CD14-positive monocyte (primary cell): ENCODE measurements at regions not wholly inside any gene's neighbourhood (a gene's known extent, or its start where the extent isn't known, plus 50 kb on each side); places are given as distances from the start of the nearest gene placed in this dataset.

Experiments used
- DNase-seq, 3 donors: peaks; one replicate each; pipeline ENCODE4 v3.0.0-alpha.2; 2011 to 2022
- H2AFZ ChIP-seq: 2 replicates; pipeline ENCODE4 v1.6.0; 2012; ENCODE audit warnings: mild to moderate bottlenecking, low read depth, low read length, inconsistent platforms; ENCODE audit not compliant: insufficient read depth, poor library complexity, severe bottlenecking
- H3K27ac ChIP-seq, 2 donors: 1 replicate in 1 of 2; 2 replicates in 1 of 2; pipeline ENCODE4 v1.5.1; 2012 to 2013; ENCODE audit warnings: low read length in 2 of 2, control low read depth in 1 of 2, inconsistent platforms in 1 of 2, low read depth in 1 of 2, mild to moderate bottlenecking in 1 of 2
- H3K27me3 ChIP-seq, 2 donors: one replicate each; pipeline versions ENCODE4 v1.6.0 to v1.6.1; 2011 to 2013; ENCODE audit warnings: low read length in 2 of 2; ENCODE audit not compliant: control insufficient read depth in 2 of 2, insufficient read depth in 2 of 2
- H3K36me3 ChIP-seq, 2 donors: replicated peaks in 1 of 2; 1 replicate in 1 of 2; 2 replicates in 1 of 2; pipeline versions ENCODE4 v1.5.1 to v1.6.1; 2012 to 2013; ENCODE audit warnings: low read length in 2 of 2, control low read depth in 1 of 2, inconsistent platforms in 1 of 2, mild to moderate bottlenecking in 1 of 2; ENCODE audit not compliant: insufficient read depth in 2 of 2, control insufficient read depth in 1 of 2
- H3K4me1 ChIP-seq, 2 donors: 1 replicate in 1 of 2; 2 replicates in 1 of 2; pipeline versions ENCODE4 v1.5.1 to v1.6.1; 2012 to 2013; ENCODE audit warnings: low read length in 2 of 2, control low read depth in 1 of 2, inconsistent platforms in 1 of 2, mild to moderate bottlenecking in 1 of 2, moderate library complexity in 1 of 2; ENCODE audit not compliant: insufficient read depth in 2 of 2, control insufficient read depth in 1 of 2
- H3K4me2 ChIP-seq: replicated peaks from 2 replicates; pipeline ENCODE3; 2012; ENCODE audit warnings: low read length, moderate library complexity, mild to moderate bottlenecking; ENCODE audit not compliant: poor library complexity, severe bottlenecking; ENCODE audit errors: extremely low read depth
- H3K4me3 ChIP-seq, 3 experiments: fragments of 200-600 bp in 1 of 3; sonication (generic) in 1 of 3; replicated peaks in 1 of 3; 1 replicate in 2 of 3; 2 replicates in 1 of 3; pipeline ENCODE4 v1.5.1; 2011 to 2013; ENCODE audit warnings: low read length in 3 of 3, mild to moderate bottlenecking in 3 of 3, control low read depth in 2 of 3, low read depth in 2 of 3, inconsistent platforms in 1 of 3, moderate library complexity in 1 of 3
- H3K79me2 ChIP-seq: 2 replicates; pipeline ENCODE4 v1.6.0; 2012; ENCODE audit warnings: mild to moderate bottlenecking, control low read depth, inconsistent platforms, low read length, moderate library complexity; ENCODE audit not compliant: insufficient read depth
- H3K9ac ChIP-seq: 2 replicates; pipeline ENCODE4 v1.6.0; 2017; ENCODE audit warnings: low read length, mild to moderate bottlenecking; ENCODE audit not compliant: insufficient read depth, poor library complexity, severe bottlenecking
- H3K9me3 ChIP-seq, 2 donors: replicated peaks in 1 of 2; 1 replicate in 1 of 2; 2 replicates in 1 of 2; pipeline versions ENCODE4 v1.5.1 to v1.6.1; 2012 to 2013; ENCODE audit warnings: low read length in 2 of 2, control low read depth in 1 of 2; ENCODE audit not compliant: control insufficient read depth in 1 of 2, insufficient read depth in 1 of 2
- H4K20me1 ChIP-seq: 2 replicates; pipeline ENCODE4 v1.6.0; 2012; ENCODE audit warnings: mild to moderate bottlenecking, low read length, control low read depth, moderate library complexity; ENCODE audit not compliant: insufficient read depth
- H3K27ac Mint-ChIP-seq, 7 donors: one replicate each; pipeline ENCODE4 v1.8.0; 2020; ENCODE audit warnings: mild to moderate bottlenecking in 7 of 7, mixed read lengths in 7 of 7, moderate library complexity in 6 of 7, inconsistent platforms in 2 of 7
- H3K27me3 Mint-ChIP-seq, 3 donors: one replicate each; pipeline ENCODE4 v1.8.0; 2021 to 2022; ENCODE audit warnings: low read depth in 3 of 3, mild to moderate bottlenecking in 3 of 3, mixed read lengths in 3 of 3, moderate library complexity in 3 of 3, inconsistent platforms in 1 of 3
- H3K36me3 Mint-ChIP-seq, 2 donors: one replicate each; pipeline ENCODE4 v1.8.0; 2020; ENCODE audit warnings: mixed read lengths in 2 of 2, inconsistent platforms in 1 of 2, mild to moderate bottlenecking in 1 of 2
- H3K4me1 Mint-ChIP-seq: one replicate; pipeline ENCODE4 v1.8.0; 2020; ENCODE audit warnings: mild to moderate bottlenecking, mixed read lengths
- H3K4me3 Mint-ChIP-seq, 2 donors: one replicate each; pipeline ENCODE4 v1.8.0; 2020; ENCODE audit warnings: mild to moderate bottlenecking in 2 of 2, mixed read lengths in 2 of 2, moderate library complexity in 1 of 2
- H3K9me3 Mint-ChIP-seq, 7 donors: one replicate each; pipeline ENCODE4 v1.8.0; 2020 to 2022; ENCODE audit warnings: mixed read lengths in 7 of 7, mild to moderate bottlenecking in 6 of 7, moderate library complexity in 6 of 7, inconsistent platforms in 2 of 7
- WGBS: methylation state at CpG from one replicate; pipeline ENCODE4 v1.1.5; 2013; ENCODE audit warnings: missing lambda C conversion rate; ENCODE audit not compliant: insufficient coverage; 5-methylcytosine and 5-hydroxymethylcytosine counted together
- intact Hi-C, 2 donors: fragments of 100-400 bp; cut with micrococcal nuclease; formaldehyde crosslinking; loops; one replicate each; pipeline versions ENCODE4 v1.15.0 to v1.15.1; 2023
- TF ChIP-seq, protein P1 (sequence below): fragments of 200-600 bp; IDR thresholded peaks from one replicate; pipeline ENCODE4 v1.8.0; 2022; ENCODE audit warnings: antibody characterized with exemption, mild to moderate bottlenecking

GRCh38 chr1:93749894-93750301, 68.3 kb upstream of the BCAR3 start:
- Mint-ChIP-seq H3K4me1 (peaks cover 27% of the 10 kb centered on the region), H3K27ac (peak overlapping the region in 2 of 7 donors; percentile 40 to 65), H3K4me3 (peak overlapping the region in 1 of 2 donors; percentile 59), H3K36me3 (no peaks in the 10 kb centered on the region), H3K9me3 (peaks cover 0 to 13% (median 5%) of the 10 kb centered on the region in 7 donors), H3K27me3 (peaks cover 0 to 4% (median 2%) of the 10 kb centered on the region in 3 donors)
- no peaks in the 10 kb centered on the region for H3K9me3 ChIP-seq
- H3K27ac ChIP-seq: no peak overlapping the region
- H3K9ac ChIP-seq: no peak overlapping the region
- peak overlapping the region in 1 of 3 experiments; percentile 27 for H3K4me3 ChIP-seq
- intact Hi-C loops: no loop called here
- peaks cover 3 to 19% of the 10 kb centered on the region in 2 donors for H3K4me1 ChIP-seq
- no CpG with 5 or more reads among the region's 2 CpGs for WGBS
- H3K27me3 ChIP-seq: no peaks in the 10 kb centered on the region
- H3K79me2 ChIP-seq: no peaks in the 10 kb centered on the region
- TF ChIP-seq, protein P1, sequence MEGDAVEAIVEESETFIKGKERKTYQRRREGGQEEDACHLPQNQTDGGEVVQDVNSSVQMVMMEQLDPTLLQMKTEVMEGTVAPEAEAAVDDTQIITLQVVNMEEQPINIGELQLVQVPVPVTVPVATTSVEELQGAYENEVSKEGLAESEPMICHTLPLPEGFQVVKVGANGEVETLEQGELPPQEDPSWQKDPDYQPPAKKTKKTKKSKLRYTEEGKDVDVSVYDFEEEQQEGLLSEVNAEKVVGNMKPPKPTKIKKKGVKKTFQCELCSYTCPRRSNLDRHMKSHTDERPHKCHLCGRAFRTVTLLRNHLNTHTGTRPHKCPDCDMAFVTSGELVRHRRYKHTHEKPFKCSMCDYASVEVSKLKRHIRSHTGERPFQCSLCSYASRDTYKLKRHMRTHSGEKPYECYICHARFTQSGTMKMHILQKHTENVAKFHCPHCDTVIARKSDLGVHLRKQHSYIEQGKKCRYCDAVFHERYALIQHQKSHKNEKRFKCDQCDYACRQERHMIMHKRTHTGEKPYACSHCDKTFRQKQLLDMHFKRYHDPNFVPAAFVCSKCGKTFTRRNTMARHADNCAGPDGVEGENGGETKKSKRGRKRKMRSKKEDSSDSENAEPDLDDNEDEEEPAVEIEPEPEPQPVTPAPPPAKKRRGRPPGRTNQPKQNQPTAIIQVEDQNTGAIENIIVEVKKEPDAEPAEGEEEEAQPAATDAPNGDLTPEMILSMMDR: peak; percentile 12
- H3K4me2 ChIP-seq: peak overlapping the region; percentile 32
- no peak for DNase-seq
- no peaks in the 10 kb centered on the region for H4K20me1 ChIP-seq
- H2AFZ ChIP-seq: no peak overlapping the region
- H3K36me3 ChIP-seq: no peaks in the 10 kb centered on the region

DNA sequence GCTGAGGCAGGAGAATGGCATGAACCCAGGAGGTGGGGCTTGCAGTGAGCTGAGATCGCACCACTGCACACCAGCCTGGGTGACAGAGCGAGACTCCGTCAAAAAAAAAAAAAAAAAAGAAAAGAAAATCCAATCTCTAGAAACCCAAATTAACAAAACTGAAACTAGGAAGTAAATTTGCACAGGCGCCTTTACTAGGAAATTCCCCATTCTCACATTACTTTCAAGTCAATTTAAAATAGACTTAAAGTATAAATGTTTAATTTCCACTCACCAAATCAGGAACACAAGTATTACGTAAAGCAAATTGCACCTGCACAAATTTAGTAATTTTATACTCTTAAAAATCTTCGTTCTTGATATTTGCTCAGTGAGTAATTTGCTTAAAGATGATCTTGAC, 67.8 kb upstream of the BCAR3 start:
- H2AFZ ChIP-seq: peak overlapping the region; percentile 13
- H3K27ac Mint-ChIP-seq: peak overlapping the region in 2 of 7 donors; percentile 6 to 40

More for the DNA sequence above, 67.8 kb upstream of the BCAR3 start:
- TF ChIP-seq, protein P1: no peak
- no peaks in the 10 kb centered on the region for H3K36me3 ChIP-seq
- no peaks in the 10 kb centered on the region for H3K9me3 ChIP-seq
- no peak overlapping the region for H3K9ac ChIP-seq
- peak overlapping the region; percentile 32 for H3K4me2 ChIP-seq
- intact Hi-C loops: no loop called here
- H3K9me3 Mint-ChIP-seq: peaks cover 0 to 13% (median 5%) of the 10 kb centered on the region in 7 donors
- no peak overlapping the region for H3K27ac ChIP-seq
- DNase-seq: peak; percentile 1 to 56 (median 4)
- peaks cover 0 to 4% (median 2%) of the 10 kb centered on the region in 3 donors for H3K27me3 Mint-ChIP-seq
- no peaks in the 10 kb centered on the region for H3K36me3 Mint-ChIP-seq
- WGBS: no CpG with 5 or more reads among the region's 6 CpGs
- peak overlapping the region; percentile 38 to 59 for H3K4me3 Mint-ChIP-seq
- peaks cover 27% of the 10 kb centered on the region for H3K4me1 Mint-ChIP-seq
- no peaks in the 10 kb centered on the region for H3K79me2 ChIP-seq
- peak overlapping the region in 1 of 3 experiments; percentile 27 for H3K4me3 ChIP-seq
- peaks cover 3 to 19% of the 10 kb centered on the region in 2 donors for H3K4me1 ChIP-seq
- no peaks in the 10 kb centered on the region for H4K20me1 ChIP-seq
- H3K27me3 ChIP-seq: no peaks in the 10 kb centered on the region
